H7 (cell line): ENCODE measurements at regions not wholly inside any gene's neighbourhood (a gene's known extent, or its start where the extent isn't known, plus 50 kb on each side); places are given as distances from the start of the nearest gene placed in this dataset.
"Not testable (repeated sequence)": the region's sequence is repeated elsewhere in the genome, so short reads cannot be mapped to it uniquely, and the experiment has no call there.

Experiments used
- DNase-seq: peaks from one replicate; pipeline ENCODE4 v3.0.0; 2012
- H3K27me3 ChIP-seq: 2 replicates; pipeline ENCODE4 v1.6.0; 2011; ENCODE audit warnings: mild to moderate bottlenecking, low read length; ENCODE audit not compliant: control insufficient read depth, insufficient read depth
- H3K36me3 ChIP-seq: replicated peaks from 2 replicates; pipeline ENCODE4 v1.5.1; 2011; ENCODE audit warnings: low read length; ENCODE audit not compliant: control insufficient read depth, insufficient read depth
- H3K4me3 ChIP-seq: 2 replicates; pipeline ENCODE4 v1.5.1; 2011; ENCODE audit warnings: low read depth, mild to moderate bottlenecking, control low read depth, low read length, moderate library complexity; ENCODE audit not compliant: insufficient read depth

GRCh38 chr12:67048371-67048770 lies 220.8 kb upstream of the CAND1 start:
- Histone ChIP-seq H3K36me3 (no peaks in the 10 kb centered on the region), H3K27me3 (no peaks in the 10 kb centered on the region), H3K4me3 (no peak overlapping the region)
- no peak for DNase-seq

GRCh38 chr12:67049199-67049598 lies 220.0 kb upstream of the CAND1 start:
- not testable (repeated sequence) for DNase-seq, H3K27me3 ChIP-seq

DNA sequence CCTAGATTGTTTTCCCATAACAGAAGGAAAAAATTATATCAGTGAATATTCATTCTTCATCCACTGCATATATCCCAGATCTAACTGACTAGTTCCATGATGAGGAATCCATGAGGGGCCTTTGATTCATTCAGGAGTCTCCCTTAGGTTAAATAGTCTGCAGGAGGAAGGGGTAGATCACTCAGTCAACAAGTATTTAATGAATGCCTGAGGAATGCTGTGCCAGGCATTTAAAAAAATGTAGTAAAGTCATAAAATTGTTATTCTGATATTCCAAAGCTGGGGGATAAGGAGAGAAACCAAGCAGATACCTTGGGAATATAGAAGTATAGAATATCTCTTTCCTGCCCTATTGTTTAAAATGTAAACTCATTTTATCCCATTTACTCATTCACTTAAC lies 216.2 kb upstream of the CAND1 start:
- H3K4me3 ChIP-seq: no peak overlapping the region
- no peaks in the 10 kb centered on the region for H3K27me3 ChIP-seq
- no peak for DNase-seq
- no peaks in the 10 kb centered on the region for H3K36me3 ChIP-seq

More at GRCh38 chr12:67049199-67049598, 220.0 kb upstream of the CAND1 start:
- H3K4me3 ChIP-seq, H3K36me3 ChIP-seq: not testable (repeated sequence)

GRCh38 chr12:67056329-67056728 lies 212.8 kb upstream of the CAND1 start:
- no peaks in the 10 kb centered on the region for H3K36me3 ChIP-seq
- DNase-seq: no peak
- H3K4me3 ChIP-seq: no peak overlapping the region
- no peaks in the 10 kb centered on the region for H3K27me3 ChIP-seq

- no peaks in the 10 kb centered on the region for H3K27me3 ChIP-seq
- no peak for DNase-seq
- H3K36me3 ChIP-seq: no peaks in the 10 kb centered on the region
- no peak overlapping the region for H3K4me3 ChIP-seq
Observed at GRCh38 chr12:67057072-67057471, 212.1 kb upstream of the CAND1 start.

DNA sequence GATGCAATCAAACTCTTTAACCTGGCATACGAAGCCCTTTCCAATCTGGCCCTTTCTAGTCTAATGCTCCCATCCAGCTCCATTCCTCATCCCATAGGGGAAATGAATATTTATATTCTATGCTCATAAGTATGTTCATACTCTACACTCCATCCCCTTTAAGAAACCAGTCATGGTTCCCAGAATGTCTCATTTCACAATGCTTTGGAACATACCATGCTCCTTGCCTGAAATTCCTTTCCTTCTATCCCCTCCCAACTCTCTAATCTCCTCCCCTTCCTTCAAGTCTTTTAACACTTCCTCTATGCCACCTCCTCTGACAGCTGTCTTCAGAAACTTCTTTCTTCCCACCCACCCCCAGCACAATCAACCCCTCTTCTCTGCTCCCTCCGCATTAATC lies 207.0 kb upstream of the CAND1 start:
- Histone ChIP-seq H3K36me3 (no peaks in the 10 kb centered on the region), H3K27me3 (no peaks in the 10 kb centered on the region), H3K4me3 (no peak overlapping the region)
- DNase-seq: no peak

- Histone ChIP-seq H3K36me3 (no peaks in the 10 kb centered on the region), H3K4me3 (peak overlapping the region; percentile 76), H3K27me3 (peaks cover 3% of the 10 kb centered on the region)
- DNase-seq: peak; percentile 7
Observed at GRCh38 chr12:67067453-67068203, 201.5 kb upstream of the CAND1 start.

- peaks cover 3% of the 10 kb centered on the region for H3K27me3 ChIP-seq
- H3K4me3 ChIP-seq: peak overlapping the region; percentile 76
- DNase-seq: peak; percentile 59
- H3K36me3 ChIP-seq: no peaks in the 10 kb centered on the region
Observed at GRCh38 chr12:67068204-67068731, 200.9 kb upstream of the CAND1 start.

- DNase-seq: peak; percentile 89
- Histone ChIP-seq H3K27me3 (peaks cover 3% of the 10 kb centered on the region), H3K4me3 (peak overlapping the region; percentile 76), H3K36me3 (no peaks in the 10 kb centered on the region)
Observed at GRCh38 chr12:67068761-67069450, 200.3 kb upstream of the CAND1 start.

DNA sequence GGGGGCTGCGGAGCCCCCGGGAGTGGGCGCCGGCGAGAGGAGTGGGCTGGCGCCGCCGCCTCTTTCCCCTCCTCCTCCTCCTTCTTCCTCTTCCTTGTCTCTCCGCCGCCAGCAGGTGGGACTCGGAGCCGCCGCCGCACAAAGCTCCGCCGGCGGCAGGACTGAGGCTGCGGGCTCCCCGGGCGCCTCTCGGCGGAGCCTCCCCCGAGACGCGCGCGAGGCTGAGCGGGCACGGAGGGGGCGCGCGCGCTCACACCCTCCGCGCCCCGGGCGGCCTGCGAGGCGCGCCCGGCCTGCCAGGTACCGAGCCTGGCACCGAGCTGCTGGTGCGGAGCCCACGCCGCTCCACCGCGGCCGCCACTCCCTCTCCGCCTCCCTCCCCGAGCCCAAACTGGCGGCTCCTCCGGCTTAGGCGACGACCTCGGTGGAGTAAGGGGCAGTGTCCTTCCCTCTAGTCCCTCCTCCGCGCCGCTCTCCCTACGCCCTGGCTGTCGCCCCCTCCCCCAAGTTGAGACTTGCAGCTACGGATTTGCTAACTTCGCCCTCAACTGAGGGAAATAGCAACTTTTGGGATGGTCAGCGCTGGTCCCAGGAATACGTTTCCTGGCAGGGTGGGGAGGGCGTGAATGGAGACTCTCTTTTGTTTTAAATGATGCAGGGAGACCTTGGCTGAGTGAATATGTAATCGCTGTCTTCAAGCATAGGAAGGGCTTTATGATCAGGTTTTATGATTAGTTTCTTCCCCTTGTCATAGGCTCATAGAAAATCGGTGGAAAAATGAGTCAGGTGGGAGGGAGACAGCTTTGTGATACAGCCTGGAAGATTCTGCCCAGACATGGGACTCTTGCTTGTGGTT lies 199.5 kb upstream of the CAND1 start:
- H3K27me3 ChIP-seq: peaks cover 3% of the 10 kb centered on the region
- H3K4me3 ChIP-seq: peak overlapping the region; percentile 76
- peak; percentile 74 for DNase-seq
- H3K36me3 ChIP-seq: no peaks in the 10 kb centered on the region

DNA sequence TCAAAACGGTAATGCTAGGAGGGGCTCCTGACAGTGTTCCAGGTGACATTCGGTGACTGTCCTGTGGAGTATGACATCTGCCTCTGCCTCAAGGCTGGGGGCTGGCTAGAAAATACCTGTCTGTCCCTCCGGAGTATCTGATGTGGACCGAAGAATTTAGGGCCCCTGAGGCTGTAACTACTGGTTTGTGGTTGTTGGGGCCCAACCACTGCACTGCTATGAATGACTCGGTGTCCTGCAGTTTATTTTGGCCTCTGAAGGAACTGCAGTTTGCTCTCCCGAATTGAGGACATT lies 198.9 kb upstream of the CAND1 start:
- no peak for DNase-seq
- peak overlapping the region; percentile 76 for H3K4me3 ChIP-seq
- H3K27me3 ChIP-seq: peaks cover 3% of the 10 kb centered on the region
- no peaks in the 10 kb centered on the region for H3K36me3 ChIP-seq

DNA sequence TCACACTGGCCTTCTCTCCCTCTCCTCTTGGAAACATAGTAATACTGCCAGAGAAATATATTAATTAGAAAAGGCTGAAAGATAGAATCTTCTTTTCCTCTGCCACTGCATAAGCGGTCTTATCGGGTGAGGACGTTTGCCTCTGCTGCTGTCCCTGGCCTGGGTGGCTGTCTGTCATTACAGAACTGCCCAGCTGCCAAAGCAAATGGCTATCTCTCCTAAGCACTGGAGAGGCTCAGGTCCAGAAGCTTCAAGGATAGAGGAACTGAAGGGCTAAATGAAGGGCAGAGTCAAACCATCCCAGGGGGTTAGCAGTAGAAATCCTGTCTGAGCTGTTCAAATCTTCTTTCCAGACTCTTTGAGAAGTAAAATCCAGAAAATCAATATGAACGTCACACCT lies 198.6 kb upstream of the CAND1 start:
- Histone ChIP-seq H3K4me3 (no peak overlapping the region), H3K27me3 (peaks cover 3% of the 10 kb centered on the region), H3K36me3 (no peaks in the 10 kb centered on the region)
- no peak for DNase-seq

GRCh38 chr12:67072281-67072680 lies 196.9 kb upstream of the CAND1 start:
- not testable (repeated sequence) for DNase-seq, H3K36me3 ChIP-seq, H3K27me3 ChIP-seq, H3K4me3 ChIP-seq

DNA sequence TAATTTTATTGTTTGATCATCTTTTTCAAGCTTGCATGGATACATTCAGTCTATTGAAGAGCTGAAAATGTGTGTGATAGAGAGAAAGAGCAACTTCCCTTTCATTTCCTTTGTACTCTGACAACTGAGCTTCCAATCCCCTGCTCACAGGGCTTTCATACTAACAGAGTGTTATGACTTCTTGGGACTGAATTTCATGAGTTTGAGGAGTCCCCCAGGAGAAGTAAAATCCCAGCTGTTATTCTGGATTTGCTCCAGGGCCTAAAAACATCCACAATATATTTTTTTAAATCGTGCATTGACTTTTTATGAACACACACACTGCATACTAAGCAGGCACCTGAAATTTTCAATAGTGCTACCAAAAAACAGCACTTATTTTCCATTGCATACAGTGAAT lies 195.8 kb upstream of the CAND1 start:
- H3K4me3 ChIP-seq: no peak overlapping the region
- DNase-seq: no peak
- H3K36me3 ChIP-seq: no peaks in the 10 kb centered on the region
- peaks cover 3% of the 10 kb centered on the region for H3K27me3 ChIP-seq
